ENCODE measurements at regions not wholly inside any gene's neighbourhood (a gene's known extent, or its start where the extent isn't known, plus 50 kb on each side); places are given as distances from the start of the nearest gene placed in this dataset.

GRCh38 chr22:49518436-49518970, 309.2 kb downstream of the BRD1 start:
- TF ChIP-seq TCF7L2 (IDR thresholded peaks at IDR 0.05; ENCODE audit: low read depth, low read length) (no peak), POLR2AphosphoS5 (IDR thresholded peaks at IDR 0.05; ENCODE audit: low read depth, low read length) (no peak), REST (IDR thresholded peaks at IDR 0.05; ENCODE audit: insufficient read depth in 1 of 2, low read depth in 2 of 2, low read length in 1 of 2) (no peak), CTCF (IDR thresholded peaks at IDR 0.05) (no peak), SIN3A (IDR thresholded peaks at IDR 0.05; ENCODE audit: borderline replicate concordance, insufficient read depth, low read depth, low read length) (no peak)

DNA sequence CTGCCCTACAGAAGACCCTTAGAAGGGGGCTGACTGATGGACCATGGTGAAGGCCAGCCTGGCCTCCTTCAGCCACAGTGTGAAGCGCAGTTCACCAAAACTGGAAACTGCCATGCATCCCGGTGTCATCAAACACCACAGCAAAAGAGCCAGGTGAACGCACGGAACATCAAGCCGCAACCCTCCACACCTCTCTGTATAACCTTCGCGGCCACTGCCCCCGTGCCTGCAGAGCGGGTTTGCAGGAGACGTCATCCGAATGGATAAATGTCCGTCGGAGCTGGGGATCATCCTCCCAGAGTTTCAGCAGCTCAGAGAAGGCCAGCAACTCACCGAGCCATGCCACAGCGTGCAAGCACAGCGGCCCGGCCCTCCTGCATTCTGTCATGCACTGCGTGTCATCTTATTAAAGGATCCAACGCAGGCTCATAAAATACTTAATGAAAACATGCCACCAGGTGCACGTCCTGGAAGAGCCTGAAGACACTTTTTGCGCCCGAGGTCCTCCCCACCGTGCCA, 309.9 kb downstream of the BRD1 start:
- DNase-seq (ENCODE audit: low read depth, low spot score) (no peak), ATAC-seq (no peak)
- ChIA-PET POLR2A (no interaction called here), CTCF (no interaction called here)
- no peaks in the 10 kb centered on the region for H3K4me1 ChIP-seq (ENCODE audit: control insufficient read depth, insufficient read depth, low read length)
- in situ Hi-C loops (cut with HindIII; ENCODE audit: low pct_unique_long_range_greater_than_20kb, low sequenced_read_pairs) (no loop called here), intact Hi-C loops (cut with micrococcal nuclease; ENCODE audit: unreplicated experiment) (no loop called here)
- H3K27me3 ChIP-seq (ENCODE audit: control insufficient read depth, insufficient read depth, low read length): no peaks in the 10 kb centered on the region; the same call in 1 of the 2 replicates
- BruUV-seq (replicated peaks): no TSS peak
- H3K27ac ChIP-seq (ENCODE audit: low read length): no peak overlapping the region
- H3K36me3 ChIP-seq (ENCODE audit: control insufficient read depth, insufficient read depth, low read length): no peaks in the 10 kb centered on the region
- no peak overlapping the region for H3K4me3 ChIP-seq (ENCODE audit: low read depth in 2 of 2, low read length in 2 of 2)
- no peaks in the 10 kb centered on the region for H3K9me3 ChIP-seq (ENCODE audit: control insufficient read depth, insufficient read depth, low read depth, low read length)
- no peak for TF ChIP-seq REST (IDR thresholded peaks at IDR 0.05; ENCODE audit: insufficient read depth in 1 of 2, low read depth in 2 of 2, low read length in 1 of 2)
- TF ChIP-seq SIN3A (IDR thresholded peaks at IDR 0.05; ENCODE audit: borderline replicate concordance, insufficient read depth, low read depth, low read length): no peak
- TF ChIP-seq TCF7L2 (IDR thresholded peaks at IDR 0.05; ENCODE audit: low read depth, low read length): no peak
- TF ChIP-seq CTCF (IDR thresholded peaks at IDR 0.05): no peak
- no peak for TF ChIP-seq POLR2AphosphoS5 (IDR thresholded peaks at IDR 0.05; ENCODE audit: low read depth, low read length)

More at GRCh38 chr22:49518436-49518970, 309.2 kb downstream of the BRD1 start:
- no TSS peak for BruUV-seq (replicated peaks)
- ATAC-seq: no peak
- intact Hi-C loops (cut with micrococcal nuclease; ENCODE audit: unreplicated experiment) (no loop called here), in situ Hi-C loops (cut with HindIII; ENCODE audit: low pct_unique_long_range_greater_than_20kb, low sequenced_read_pairs) (no loop called here)
- ChIA-PET CTCF (no interaction called here), POLR2A (no interaction called here)
- H3K4me3 ChIP-seq (ENCODE audit: low read depth in 2 of 2, low read length in 2 of 2): no peak overlapping the region
- DNase-seq (ENCODE audit: low read depth, low spot score): no peak
- no peaks in the 10 kb centered on the region for H3K9me3 ChIP-seq (ENCODE audit: control insufficient read depth, insufficient read depth, low read depth, low read length)
- no peaks in the 10 kb centered on the region for H3K36me3 ChIP-seq (ENCODE audit: control insufficient read depth, insufficient read depth, low read length)
- no peak overlapping the region for H3K27ac ChIP-seq (ENCODE audit: low read length)
- no peaks in the 10 kb centered on the region for H3K4me1 ChIP-seq (ENCODE audit: control insufficient read depth, insufficient read depth, low read length)
- H3K27me3 ChIP-seq (ENCODE audit: control insufficient read depth, insufficient read depth, low read length): no peaks in the 10 kb centered on the region; the same call in 1 of the 2 replicates

Data from Panc1 (cell line).